GM12878 (cell line): ENCODE measurements at regions not wholly inside any gene's neighbourhood (a gene's known extent, or its start where the extent isn't known, plus 50 kb on each side); places are given as distances from the start of the nearest gene placed in this dataset.

Experiments
- ATAC-seq: fragments of 200-7000 bp; cut with Tn5 transposase; 3 replicates; pipeline ENCODE4 v1.9.1; 2020; ENCODE audit warnings: mild to moderate bottlenecking, moderate library complexity
- BruUV-seq: library from RNA; stranded (reverse); fragments of 400-500 nt; replicated peaks from 2 replicates; lab custom pipeline; 2021; lab: Mats Ljungman, UMichigan
- CTCF ChIA-PET: fragments of 300-600 bp; sonication (Branson Sonifier 250); formaldehyde crosslinking; extraction: SDS; loops from one replicate; lab custom pipeline; 2021; ENCODE audit warnings: inconsistent platforms; lab: Yijun Ruan, JAX
- POLR2A ChIA-PET: fragments of 350-600 bp; formaldehyde crosslinking; extraction: SDS; loops from one replicate; lab custom pipeline; 2021; ENCODE audit warnings: inconsistent platforms; lab: Charles Lee
- RAD21 ChIA-PET: fragments of 300-600 bp; sonication (Branson Sonifier 250); formaldehyde crosslinking; loops from one replicate; lab custom pipeline; 2023; ENCODE audit warnings: antibody characterized with exemption; ENCODE audit not compliant: unreplicated experiment; lab: Charles Lee
- SMC1A ChIA-PET: fragments of 300-600 bp; sonication (Branson Sonifier 250); formaldehyde crosslinking; loops from one replicate; lab custom pipeline; 2023; ENCODE audit not compliant: unreplicated experiment, uncharacterized antibody; lab: Charles Lee
- DNase-seq: peaks from one replicate; pipeline ENCODE4 v3.0.0-alpha.2; 2011; ENCODE audit warnings: low read depth, low spot score
- FAIRE-seq: peaks from 3 replicates; lab custom pipeline; 2011; peaks lifted over from hg19 to GRCh38; lab: Jason Lieb, UNC
- H2AFZ ChIP-seq: 2 replicates; pipeline ENCODE4 v1.6.0; 2011; ENCODE audit warnings: low read depth, low read length, control low read depth; ENCODE audit not compliant: control insufficient read depth
- H3K27ac ChIP-seq: 2 replicates; pipeline ENCODE4 v1.5.1; 2011; ENCODE audit warnings: control low read depth; ENCODE audit not compliant: control insufficient read depth, insufficient read depth
- H3K27me3 ChIP-seq, 2 experiments: replicated peaks in 1 of 2; 2 replicates each; pipeline versions ENCODE4 v1.6.0 to v1.6.1; 2011; ENCODE audit warnings: low read length in 1 of 2; ENCODE audit not compliant: control insufficient read depth in 2 of 2, insufficient read depth in 2 of 2
- H3K36me3 ChIP-seq, 2 experiments: 2 replicates each; pipeline ENCODE4 v1.5.1; 2011; ENCODE audit warnings: low read length in 1 of 2; ENCODE audit not compliant: control insufficient read depth in 2 of 2, insufficient read depth in 2 of 2
- H3K4me1 ChIP-seq: 2 replicates; pipeline ENCODE4 v1.6.1; 2011; ENCODE audit warnings: mild to moderate bottlenecking, low read length, moderate library complexity, mixed read lengths; ENCODE audit not compliant: control insufficient read depth, insufficient read depth
- H3K4me2 ChIP-seq: 2 replicates; pipeline ENCODE4 v1.6.0; 2011; ENCODE audit warnings: control low read depth; ENCODE audit not compliant: control insufficient read depth, insufficient read depth
- H3K4me3 ChIP-seq: fragments of 200-600 bp; sonication (generic); 2 replicates; pipeline ENCODE4 v1.5.1; 2016
- H3K79me2 ChIP-seq: 2 replicates; pipeline ENCODE4 v1.6.0; 2011; ENCODE audit warnings: low read length; ENCODE audit not compliant: control insufficient read depth, insufficient read depth
- H3K9ac ChIP-seq: 2 replicates; pipeline ENCODE4 v1.8.0; 2011; ENCODE audit warnings: low read length, control low read depth, mixed read lengths; ENCODE audit not compliant: control insufficient read depth, insufficient read depth
- H3K9me3 ChIP-seq: replicated peaks from 3 replicates; pipeline ENCODE4 v1.5.1; 2011; ENCODE audit warnings: mild to moderate bottlenecking, low read length; ENCODE audit not compliant: control insufficient read depth, insufficient read depth
- H4K20me1 ChIP-seq: 2 replicates; pipeline ENCODE4 v1.6.0; 2011; ENCODE audit not compliant: control insufficient read depth, insufficient read depth
- FOXK2 ChIP-seq: fragments of 450-650 bp; IDR thresholded peaks from 2 replicates; pipeline ENCODE4 v1.6.1; 2017; ENCODE audit warnings: mild to moderate bottlenecking, moderate library complexity
- HDGF ChIP-seq: fragments of 450-650 bp; IDR thresholded peaks from 2 replicates; pipeline ENCODE4 v1.6.1; 2016; ENCODE audit warnings: antibody characterized with exemption
- IKZF2 ChIP-seq, 2 experiments: fragments of 450-650 bp; IDR thresholded peaks; 2 replicates each; pipeline ENCODE4 v1.6.1; 2017; ENCODE audit warnings: mild to moderate bottlenecking in 2 of 2, moderate library complexity in 2 of 2
- MEF2A ChIP-seq: IDR thresholded peaks from 2 replicates; pipeline ENCODE4 v1.6.1; 2011; ENCODE audit warnings: low read depth, mild to moderate bottlenecking, low read length, moderate library complexity; ENCODE audit not compliant: insufficient read depth
- NKRF ChIP-seq: fragments of 450-650 bp; conservative IDR thresholded peaks from 2 replicates; pipeline ENCODE4 v1.6.1; 2017; ENCODE audit warnings: mild to moderate bottlenecking, moderate library complexity
- RCOR1 ChIP-seq: conservative IDR thresholded peaks from 2 replicates; pipeline ENCODE4 v1.6.1; 2012; ENCODE audit warnings: low read depth, low read length, improper control_type of control experiment
- SIN3A ChIP-seq: IDR thresholded peaks from 2 replicates; pipeline ENCODE4 v1.6.1; 2012; ENCODE audit warnings: low read depth, low read length, improper control_type of control experiment
- SMAD5 ChIP-seq: IDR thresholded peaks from 2 replicates; pipeline ENCODE4 v1.6.1; 2016; ENCODE audit warnings: antibody characterized with exemption, low read depth
- STAT1 ChIP-seq: fragments of 450-650 bp; conservative IDR thresholded peaks from 2 replicates; pipeline ENCODE4 v1.6.1; 2014; ENCODE audit warnings: antibody characterized with exemption, mild to moderate bottlenecking
- USF1 ChIP-seq: IDR thresholded peaks from 2 replicates; pipeline ENCODE4 v1.6.1; 2011; ENCODE audit warnings: borderline replicate concordance, low read depth, mild to moderate bottlenecking, moderate library complexity, mixed read lengths, low read length; ENCODE audit not compliant: insufficient read depth; ENCODE audit errors: extremely low read length
- WGBS: methylation state at CpG from one replicate; pipeline ENCODE4 v1.1.6; 2016; ENCODE audit warnings: low lambda C conversion rate; ENCODE audit not compliant: insufficient replicate concordance, insufficient coverage; ENCODE audit errors: missing lambda C conversion rate; 5-methylcytosine and 5-hydroxymethylcytosine counted together
- in situ Hi-C: fragments of 300-500 bp; cut with MboI; formaldehyde crosslinking; loops from 9 replicates; pipeline ENCODE4 v1.14.3; 2018; ENCODE audit warnings: mixed read lengths
- intact Hi-C: fragments of 100-400 bp; cut with micrococcal nuclease; formaldehyde crosslinking; loops from one replicate; pipeline ENCODE4 v1.14.2; 2022; ENCODE audit not compliant: unreplicated experiment

- H3K79me2 ChIP-seq: no peaks in the 10 kb centered on the region
- no peaks in the 10 kb centered on the region for H3K27me3 ChIP-seq
- H2AFZ ChIP-seq: no peak overlapping the region
- no peaks in the 10 kb centered on the region for H3K36me3 ChIP-seq
- intact Hi-C loops (no loop called here), in situ Hi-C loops (no loop called here)
- ChIA-PET CTCF (interaction anchor here (1.1 to 2.6 kb wide), 2 partner anchors 11 to 14 kb away, joined by 3 to 6 read pairs; no protein-coding TSS in a partner anchor), RAD21 (interaction anchor here (0.5 to 1.1 kb wide), 2 partner anchors 92 to 874 kb away, joined by 3 read pairs; no protein-coding TSS in a partner anchor), POLR2A (no interaction called here), SMC1A (no interaction called here)
- TF ChIP-seq SIN3A (no peak), NKRF (no peak), SMAD5 (no peak), IKZF2 (IDR thresholded peaks at IDR 0.05) (no peak), USF1 (no peak), FOXK2 (no peak), HDGF (no peak), RCOR1 (no peak), STAT1 (no peak), MEF2A (no peak)
- no peaks in the 10 kb centered on the region; the same call in 1 of the 2 replicates for H3K4me1 ChIP-seq
- DNase-seq (no peak), FAIRE-seq (no peak), ATAC-seq (no peak)
- 33% methylated on average over 3 of the region's 3 CpGs for WGBS
- H4K20me1 ChIP-seq: no peaks in the 10 kb centered on the region
- H3K4me2 ChIP-seq: no peak overlapping the region
- H3K27ac ChIP-seq: no peak overlapping the region
- no peak overlapping the region for H3K4me3 ChIP-seq
- H3K9me3 ChIP-seq: no peaks in the 10 kb centered on the region
- BruUV-seq: no TSS peak
- no peak overlapping the region for H3K9ac ChIP-seq
Measured at GRCh38 chr6:22003287-22003686, 293.5 kb downstream of the PRL start.
